Fibroblast of villous mesenchyme (primary cell): ENCODE measurements at regions not wholly inside any gene's neighbourhood (a gene's known extent, or its start where the extent isn't known, plus 50 kb on each side); places are given as distances from the start of the nearest gene placed in this dataset.
"Not testable (repeated sequence)": the region's sequence is repeated elsewhere in the genome, so short reads cannot be mapped to it uniquely, and the experiment has no call there.

Experiments
- DNase-seq: peaks from one replicate; pipeline ENCODE4 v3.0.0-alpha.2; 2010; ENCODE audit warnings: low read depth
- H3K4me3 ChIP-seq: 2 replicates; pipeline ENCODE4 v1.5.1; 2011; ENCODE audit warnings: low read depth, mild to moderate bottlenecking, low read length
- CTCF ChIP-seq: IDR thresholded peaks from 2 replicates; pipeline ENCODE4 v1.5.1; 2012; ENCODE audit warnings: low read depth, mild to moderate bottlenecking, low read length; ENCODE audit not compliant: insufficient read depth

GRCh38 chr13:66162470-66162869, 1067.7 kb downstream of the PCDH9 start:
- TF ChIP-seq CTCF = no peak
- DNase-seq = no peak
- H3K4me3 ChIP-seq = no peak overlapping the region

- DNase-seq = no peak
- no peak for TF ChIP-seq CTCF
- no peak overlapping the region for H3K4me3 ChIP-seq
Measured at GRCh38 chr13:66159511-66159910, 1070.6 kb downstream of the PCDH9 start.

- H3K4me3 ChIP-seq = no peak overlapping the region
- DNase-seq = no peak
- no peak for TF ChIP-seq CTCF
Measured at GRCh38 chr13:66154976-66155375, 1075.2 kb downstream of the PCDH9 start.

- no peak for TF ChIP-seq CTCF
- no peak for DNase-seq
- H3K4me3 ChIP-seq = no peak overlapping the region
Measured at GRCh38 chr13:66154354-66154753, 1075.8 kb downstream of the PCDH9 start.

- H3K4me3 ChIP-seq = no peak overlapping the region
- DNase-seq = no peak
- no peak for TF ChIP-seq CTCF
Measured at GRCh38 chr13:66152596-66152995, 1077.5 kb downstream of the PCDH9 start.

- not testable (repeated sequence) for H3K4me3 ChIP-seq, DNase-seq
Measured at GRCh38 chr13:66144357-66144756, 1085.8 kb downstream of the PCDH9 start.

- no peak overlapping the region for H3K4me3 ChIP-seq
- DNase-seq = no peak
- no peak for TF ChIP-seq CTCF
Measured at GRCh38 chr13:66139701-66140100, 1090.4 kb downstream of the PCDH9 start.
